ENCODE measurements at regions not wholly inside any gene's neighbourhood (a gene's known extent, or its start where the extent isn't known, plus 50 kb on each side); places are given as distances from the start of the nearest gene placed in this dataset.

GRCh38 chr14:61609191-61609843 lies 86.0 kb upstream of the HIF1A start:
- Mint-ChIP-seq H3K9me3 (no peaks in the 10 kb centered on the region), H3K27ac (peak overlapping the region; percentile 83), H3K4me3 (peak overlapping the region; percentile 43), H3K4me1 (peaks cover 53% of the 10 kb centered on the region), H3K36me3 (ENCODE audit: low read depth) (no peaks in the 10 kb centered on the region), H3K27me3 (ENCODE audit: insufficient read depth, low read depth, poor library complexity) (peaks cover 3% of the 10 kb centered on the region)
- Histone ChIP-seq H3K27ac (ENCODE audit: low read depth) (peak overlapping the region; percentile 94), H3K4me3 (peak overlapping the region; percentile 31; the same call in 1 of the 2 replicates), H2AFZ (no peak overlapping the region), H3K4me1 (ENCODE audit: insufficient read depth) (peaks cover 46% of the 10 kb centered on the region), H4K20me1 (replicated peaks; ENCODE audit: insufficient read depth) (no peaks in the 10 kb centered on the region), H3K9me2 (ENCODE audit: insufficient read depth) (peaks cover 3% of the 10 kb centered on the region; the same call in 1 of the 2 replicates), H3F3A (replicated peaks; ENCODE audit: low read depth) (0 out of 2 replicates have a peak, but pooled peaks cover 10% of the 10 kb centered on the region), H3K27me3 (ENCODE audit: insufficient read depth) (no peaks in the 10 kb centered on the region), H3K36me3 (ENCODE audit: insufficient read depth) (no peaks in the 10 kb centered on the region), H3K79me2 (replicated peaks; ENCODE audit: insufficient read depth) (no peaks in the 10 kb centered on the region), H3K4me2 (peak overlapping the region; percentile 58)
- peak; percentile 96 for ATAC-seq
- no peak for TF ChIP-seq EZH2 (IDR thresholded peaks at IDR 0.05; ENCODE audit: low read depth, unreplicated experiment)
- TF ChIP-seq, protein P1, sequence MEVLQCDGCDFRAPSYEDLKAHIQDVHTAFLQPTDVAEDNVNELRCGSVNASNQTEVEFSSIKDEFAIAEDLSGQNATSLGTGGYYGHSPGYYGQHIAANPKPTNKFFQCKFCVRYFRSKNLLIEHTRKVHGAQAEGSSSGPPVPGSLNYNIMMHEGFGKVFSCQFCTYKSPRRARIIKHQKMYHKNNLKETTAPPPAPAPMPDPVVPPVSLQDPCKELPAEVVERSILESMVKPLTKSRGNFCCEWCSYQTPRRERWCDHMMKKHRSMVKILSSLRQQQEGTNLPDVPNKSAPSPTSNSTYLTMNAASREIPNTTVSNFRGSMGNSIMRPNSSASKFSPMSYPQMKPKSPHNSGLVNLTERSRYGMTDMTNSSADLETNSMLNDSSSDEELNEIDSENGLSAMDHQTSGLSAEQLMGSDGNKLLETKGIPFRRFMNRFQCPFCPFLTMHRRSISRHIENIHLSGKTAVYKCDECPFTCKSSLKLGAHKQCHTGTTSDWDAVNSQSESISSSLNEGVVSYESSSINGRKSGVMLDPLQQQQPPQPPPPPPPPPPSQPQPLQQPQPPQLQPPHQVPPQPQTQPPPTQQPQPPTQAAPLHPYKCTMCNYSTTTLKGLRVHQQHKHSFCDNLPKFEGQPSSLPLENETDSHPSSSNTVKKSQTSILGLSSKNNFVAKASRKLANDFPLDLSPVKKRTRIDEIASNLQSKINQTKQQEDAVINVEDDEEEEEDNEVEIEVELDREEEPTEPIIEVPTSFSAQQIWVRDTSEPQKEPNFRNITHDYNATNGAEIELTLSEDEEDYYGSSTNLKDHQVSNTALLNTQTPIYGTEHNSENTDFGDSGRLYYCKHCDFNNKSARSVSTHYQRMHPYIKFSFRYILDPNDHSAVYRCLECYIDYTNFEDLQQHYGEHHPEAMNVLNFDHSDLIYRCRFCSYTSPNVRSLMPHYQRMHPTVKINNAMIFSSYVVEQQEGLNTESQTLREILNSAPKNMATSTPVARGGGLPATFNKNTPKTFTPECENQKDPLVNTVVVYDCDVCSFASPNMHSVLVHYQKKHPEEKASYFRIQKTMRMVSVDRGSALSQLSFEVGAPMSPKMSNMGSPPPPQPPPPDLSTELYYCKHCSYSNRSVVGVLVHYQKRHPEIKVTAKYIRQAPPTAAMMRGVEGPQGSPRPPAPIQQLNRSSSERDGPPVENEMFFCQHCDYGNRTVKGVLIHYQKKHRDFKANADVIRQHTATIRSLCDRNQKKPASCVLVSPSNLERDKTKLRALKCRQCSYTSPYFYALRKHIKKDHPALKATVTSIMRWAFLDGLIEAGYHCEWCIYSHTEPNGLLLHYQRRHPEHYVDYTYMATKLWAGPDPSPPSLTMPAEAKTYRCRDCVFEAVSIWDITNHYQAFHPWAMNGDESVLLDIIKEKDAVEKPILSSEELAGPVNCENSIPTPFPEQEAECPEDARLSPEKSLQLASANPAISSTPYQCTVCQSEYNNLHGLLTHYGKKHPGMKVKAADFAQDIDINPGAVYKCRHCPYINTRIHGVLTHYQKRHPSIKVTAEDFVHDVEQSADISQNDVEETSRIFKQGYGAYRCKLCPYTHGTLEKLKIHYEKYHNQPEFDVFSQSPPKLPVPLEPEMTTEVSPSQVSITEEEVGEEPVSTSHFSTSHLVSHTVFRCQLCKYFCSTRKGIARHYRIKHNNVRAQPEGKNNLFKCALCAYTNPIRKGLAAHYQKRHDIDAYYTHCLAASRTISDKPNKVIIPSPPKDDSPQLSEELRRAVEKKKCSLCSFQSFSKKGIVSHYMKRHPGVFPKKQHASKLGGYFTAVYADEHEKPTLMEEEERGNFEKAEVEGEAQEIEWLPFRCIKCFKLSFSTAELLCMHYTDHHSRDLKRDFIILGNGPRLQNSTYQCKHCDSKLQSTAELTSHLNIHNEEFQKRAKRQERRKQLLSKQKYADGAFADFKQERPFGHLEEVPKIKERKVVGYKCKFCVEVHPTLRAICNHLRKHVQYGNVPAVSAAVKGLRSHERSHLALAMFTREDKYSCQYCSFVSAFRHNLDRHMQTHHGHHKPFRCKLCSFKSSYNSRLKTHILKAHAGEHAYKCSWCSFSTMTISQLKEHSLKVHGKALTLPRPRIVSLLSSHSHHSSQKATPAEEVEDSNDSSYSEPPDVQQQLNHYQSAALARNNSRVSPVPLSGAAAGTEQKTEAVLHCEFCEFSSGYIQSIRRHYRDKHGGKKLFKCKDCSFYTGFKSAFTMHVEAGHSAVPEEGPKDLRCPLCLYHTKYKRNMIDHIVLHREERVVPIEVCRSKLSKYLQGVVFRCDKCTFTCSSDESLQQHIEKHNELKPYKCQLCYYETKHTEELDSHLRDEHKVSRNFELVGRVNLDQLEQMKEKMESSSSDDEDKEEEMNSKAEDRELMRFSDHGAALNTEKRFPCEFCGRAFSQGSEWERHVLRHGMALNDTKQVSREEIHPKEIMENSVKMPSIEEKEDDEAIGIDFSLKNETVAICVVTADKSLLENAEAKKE (CRISPR knock-in tag; IDR thresholded peaks at IDR 0.05): no peak
- no peak for TF ChIP-seq ETS1 (IDR thresholded peaks at IDR 0.05)
- TF ChIP-seq POLR2AphosphoS5 (IDR thresholded peaks at IDR 0.05; ENCODE audit: low read depth): no peak
- no peak for TF ChIP-seq JUNB (IDR thresholded peaks at IDR 0.05; ENCODE audit: unreplicated experiment)
- TF ChIP-seq, protein P2, sequence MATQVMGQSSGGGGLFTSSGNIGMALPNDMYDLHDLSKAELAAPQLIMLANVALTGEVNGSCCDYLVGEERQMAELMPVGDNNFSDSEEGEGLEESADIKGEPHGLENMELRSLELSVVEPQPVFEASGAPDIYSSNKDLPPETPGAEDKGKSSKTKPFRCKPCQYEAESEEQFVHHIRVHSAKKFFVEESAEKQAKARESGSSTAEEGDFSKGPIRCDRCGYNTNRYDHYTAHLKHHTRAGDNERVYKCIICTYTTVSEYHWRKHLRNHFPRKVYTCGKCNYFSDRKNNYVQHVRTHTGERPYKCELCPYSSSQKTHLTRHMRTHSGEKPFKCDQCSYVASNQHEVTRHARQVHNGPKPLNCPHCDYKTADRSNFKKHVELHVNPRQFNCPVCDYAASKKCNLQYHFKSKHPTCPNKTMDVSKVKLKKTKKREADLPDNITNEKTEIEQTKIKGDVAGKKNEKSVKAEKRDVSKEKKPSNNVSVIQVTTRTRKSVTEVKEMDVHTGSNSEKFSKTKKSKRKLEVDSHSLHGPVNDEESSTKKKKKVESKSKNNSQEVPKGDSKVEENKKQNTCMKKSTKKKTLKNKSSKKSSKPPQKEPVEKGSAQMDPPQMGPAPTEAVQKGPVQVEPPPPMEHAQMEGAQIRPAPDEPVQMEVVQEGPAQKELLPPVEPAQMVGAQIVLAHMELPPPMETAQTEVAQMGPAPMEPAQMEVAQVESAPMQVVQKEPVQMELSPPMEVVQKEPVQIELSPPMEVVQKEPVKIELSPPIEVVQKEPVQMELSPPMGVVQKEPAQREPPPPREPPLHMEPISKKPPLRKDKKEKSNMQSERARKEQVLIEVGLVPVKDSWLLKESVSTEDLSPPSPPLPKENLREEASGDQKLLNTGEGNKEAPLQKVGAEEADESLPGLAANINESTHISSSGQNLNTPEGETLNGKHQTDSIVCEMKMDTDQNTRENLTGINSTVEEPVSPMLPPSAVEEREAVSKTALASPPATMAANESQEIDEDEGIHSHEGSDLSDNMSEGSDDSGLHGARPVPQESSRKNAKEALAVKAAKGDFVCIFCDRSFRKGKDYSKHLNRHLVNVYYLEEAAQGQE (IDR thresholded peaks at IDR 0.05; ENCODE audit: unreplicated experiment): no peak
- no peak for TF ChIP-seq EZH2phosphoT487 (IDR thresholded peaks at IDR 0.05; ENCODE audit: unreplicated experiment)
- TF ChIP-seq ZNF114 (CRISPR knock-in tag; IDR thresholded peaks at IDR 0.05): no peak
- TF ChIP-seq ZNF331 (CRISPR knock-in tag; IDR thresholded peaks at IDR 0.05; ENCODE audit: low read depth): no peak
- TF ChIP-seq CREB1 (CRISPR knock-in tag; IDR thresholded peaks at IDR 0.05; ENCODE audit: low read depth): no peak
- DNase-seq (ENCODE audit: low spot score): peak; percentile 84
